HCT116 (cell line): ENCODE measurements at regions not wholly inside any gene's neighbourhood (a gene's known extent, or its start where the extent isn't known, plus 50 kb on each side); places are given as distances from the start of the nearest gene placed in this dataset.

Source experiments
- EZH2 ChIP-seq: fragments of 200-600 bp; sonication (generic); IDR thresholded peaks from 2 replicates; pipeline ENCODE4 v1.6.1; 2017; ENCODE audit warnings: antibody characterized with exemption, mixed run types
- SRF ChIP-seq: IDR thresholded peaks from 2 replicates; pipeline ENCODE4 v1.6.1; 2012; ENCODE audit warnings: low read depth
- ZFX ChIP-seq: fragments of 450-650 bp; IDR thresholded peaks from 2 replicates; pipeline ENCODE4 v1.6.1; 2017
- TF ChIP-seq, protein P1 (sequence below), 3 experiments: fragments of 200-600 bp in 1 of 3; sonication (generic) in 1 of 3; IDR thresholded peaks in 2 of 3; conservative IDR thresholded peaks in 1 of 3; 2 replicates each; pipeline ENCODE4 v1.5.1; 2012 to 2017; ENCODE audit warnings: low read depth in 2 of 3, low read length in 2 of 3, antibody characterized with exemption in 1 of 3, borderline replicate concordance in 1 of 3, control low read depth in 1 of 3, mild to moderate bottlenecking in 1 of 3, mixed read lengths in 1 of 3, mixed run types in 1 of 3, moderate library complexity in 1 of 3; ENCODE audit not compliant: insufficient read depth in 1 of 3

DNA sequence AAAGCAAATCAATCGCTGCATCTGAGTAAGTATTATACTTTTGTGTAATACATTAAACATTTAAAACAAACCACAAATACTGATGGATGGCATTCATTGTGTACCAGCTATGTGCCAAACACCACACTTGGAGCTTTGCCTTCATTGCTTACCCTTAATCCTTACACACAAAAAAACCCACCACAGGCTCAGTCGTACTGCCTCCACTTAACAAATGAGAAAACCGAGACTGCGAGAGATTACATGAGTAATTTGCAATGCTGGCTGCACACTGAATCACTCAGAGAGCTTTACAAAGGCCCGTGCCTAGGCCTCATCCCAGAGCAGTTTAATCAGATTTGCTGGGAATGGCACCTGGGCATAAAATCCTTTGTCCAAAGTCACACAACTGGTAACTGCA is 130.5 kb downstream of the EDN1 start:
- TF ChIP-seq, protein P1, sequence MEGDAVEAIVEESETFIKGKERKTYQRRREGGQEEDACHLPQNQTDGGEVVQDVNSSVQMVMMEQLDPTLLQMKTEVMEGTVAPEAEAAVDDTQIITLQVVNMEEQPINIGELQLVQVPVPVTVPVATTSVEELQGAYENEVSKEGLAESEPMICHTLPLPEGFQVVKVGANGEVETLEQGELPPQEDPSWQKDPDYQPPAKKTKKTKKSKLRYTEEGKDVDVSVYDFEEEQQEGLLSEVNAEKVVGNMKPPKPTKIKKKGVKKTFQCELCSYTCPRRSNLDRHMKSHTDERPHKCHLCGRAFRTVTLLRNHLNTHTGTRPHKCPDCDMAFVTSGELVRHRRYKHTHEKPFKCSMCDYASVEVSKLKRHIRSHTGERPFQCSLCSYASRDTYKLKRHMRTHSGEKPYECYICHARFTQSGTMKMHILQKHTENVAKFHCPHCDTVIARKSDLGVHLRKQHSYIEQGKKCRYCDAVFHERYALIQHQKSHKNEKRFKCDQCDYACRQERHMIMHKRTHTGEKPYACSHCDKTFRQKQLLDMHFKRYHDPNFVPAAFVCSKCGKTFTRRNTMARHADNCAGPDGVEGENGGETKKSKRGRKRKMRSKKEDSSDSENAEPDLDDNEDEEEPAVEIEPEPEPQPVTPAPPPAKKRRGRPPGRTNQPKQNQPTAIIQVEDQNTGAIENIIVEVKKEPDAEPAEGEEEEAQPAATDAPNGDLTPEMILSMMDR (IDR thresholded peaks at IDR 0.05 in 2 of 3, conservative IDR thresholded peaks at IDR 0.05 in 1 of 3; ENCODE audit: borderline replicate concordance in 1 of 3, insufficient read depth in 1 of 3, low read depth in 2 of 3, low read length in 2 of 3) = no peak
- TF ChIP-seq SRF (no peak), ZFX (no peak), EZH2 (no peak)
